ENCODE measurements at regions not wholly inside any gene's neighbourhood (a gene's known extent, or its start where the extent isn't known, plus 50 kb on each side); places are given as distances from the start of the nearest gene placed in this dataset.

DNA sequence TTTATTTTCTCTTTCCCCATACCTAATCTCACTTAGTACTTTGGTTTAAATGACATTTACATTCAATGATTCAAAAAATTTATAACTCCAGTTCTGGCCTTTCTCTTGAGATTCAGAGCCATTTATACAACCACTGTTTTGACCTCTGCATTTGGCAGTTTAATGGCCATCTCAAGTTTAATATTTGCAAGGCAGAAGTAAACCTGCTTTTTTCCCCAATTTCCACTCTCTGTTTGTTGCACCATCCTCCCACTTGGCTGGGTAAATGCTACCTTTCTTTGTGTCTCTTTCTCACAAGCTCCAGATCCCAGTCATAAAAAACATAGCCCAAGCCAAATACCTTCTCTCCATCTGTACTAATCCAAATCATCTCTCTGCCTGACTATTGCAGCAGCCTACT is 315.2 kb upstream of the MTPN start:
- no peak overlapping the region for H3K56ac ChIP-seq (replicated peaks; ENCODE audit: insufficient read length, low read depth, low read length)
- TF ChIP-seq GABPA (IDR thresholded peaks at IDR 0.05; ENCODE audit: borderline replicate concordance, insufficient read depth, low read length) (no peak), RAD21 (IDR thresholded peaks at IDR 0.05 in 1 of 2, conservative IDR thresholded peaks at IDR 0.05 in 1 of 2; ENCODE audit: low read depth in 2 of 2, low read length in 2 of 2) (no peak), CBX8 (IDR thresholded peaks at IDR 0.05; ENCODE audit: borderline replicate concordance, low read depth, low read length) (no peak), CBX5 (IDR thresholded peaks at IDR 0.05; ENCODE audit: low read depth, low read length) (no peak), RNF2 (IDR thresholded peaks at IDR 0.05; ENCODE audit: borderline replicate concordance, low read depth, low read length, missing control alignments, poor library complexity, severe bottlenecking) (no peak), KDM1A (IDR thresholded peaks at IDR 0.05; ENCODE audit: borderline replicate concordance, low read length) (no peak), ZNF274 (IDR thresholded peaks at IDR 0.05; ENCODE audit: borderline replicate concordance, extremely low read depth, low read length) (no peak), NRF1 (IDR thresholded peaks at IDR 0.05; ENCODE audit: low read depth, low read length) (no peak), HDAC2 (IDR thresholded peaks at IDR 0.05; ENCODE audit: borderline replicate concordance in 1 of 2, low read depth in 2 of 2, low read length in 2 of 2) (no peak)
- no peaks in the 10 kb centered on the region for H3K79me2 ChIP-seq (ENCODE audit: control insufficient read depth in 1 of 2, insufficient read depth in 2 of 2, low read length in 2 of 2)
- no peak overlapping the region for H3K27ac ChIP-seq (ENCODE audit: low read depth, low read length)
- no peak overlapping the region for H2BK20ac ChIP-seq (ENCODE audit: low read length)
- H4K5ac ChIP-seq (ENCODE audit: insufficient read length, low read depth, low read length), result no peak overlapping the region
- H2BK15ac ChIP-seq (ENCODE audit: low read length), result no peak overlapping the region
- no peak overlapping the region for H2BK12ac ChIP-seq (ENCODE audit: low read depth, low read length)
- H2BK120ac ChIP-seq (replicated peaks; ENCODE audit: low read depth, low read length), result no peak overlapping the region
- no peak overlapping the region for H3K18ac ChIP-seq (ENCODE audit: extremely low read depth, low read length)
- H3K4me3 ChIP-seq (ENCODE audit: extremely low read depth in 1 of 4, insufficient read depth in 2 of 4, low read depth in 3 of 4, low read length in 4 of 4), result no peak overlapping the region
- no peaks in the 10 kb centered on the region for H3K23me2 ChIP-seq (ENCODE audit: low read depth, low read length)
- no peak overlapping the region for H3K4ac ChIP-seq (replicated peaks; ENCODE audit: insufficient read length, low read depth, low read length)
- DNase-seq (ENCODE audit: low read depth in 1 of 2, low spot score in 2 of 2) (no peak), FAIRE-seq (no peak)
- no peak overlapping the region for H3K9ac ChIP-seq (replicated peaks in 1 of 4; ENCODE audit: extremely low read depth in 1 of 4, low read depth in 3 of 4, low read length in 3 of 4)
- H3K79me1 ChIP-seq (ENCODE audit: low read depth, low read length), result no peaks in the 10 kb centered on the region
- H4K91ac ChIP-seq (replicated peaks; ENCODE audit: insufficient read length, low read length), result no peak overlapping the region
- no peak overlapping the region for H3K4me2 ChIP-seq (ENCODE audit: insufficient read depth in 1 of 2, low read depth in 2 of 2, low read length in 2 of 2)
- no peaks in the 10 kb centered on the region for H3K4me1 ChIP-seq (replicated peaks in 1 of 4; ENCODE audit: control insufficient read depth in 3 of 4, insufficient read depth in 4 of 4, low read length in 3 of 4)
- H3K23ac ChIP-seq (ENCODE audit: insufficient read length), result no peak overlapping the region
- no peaks in the 10 kb centered on the region for H3K27me3 ChIP-seq (replicated peaks in 1 of 4; ENCODE audit: control insufficient read depth in 3 of 4, extremely low read depth in 1 of 4, insufficient read depth in 3 of 4, low read length in 3 of 4)
- H3K36me3 ChIP-seq (ENCODE audit: control insufficient read depth in 2 of 4, insufficient read depth in 4 of 4, low read length in 3 of 4), result no peaks in the 10 kb centered on the region
- CTCF ChIA-PET (ENCODE audit: partially characterized antibody), result no interaction called here
- no peak overlapping the region for H2AFZ ChIP-seq (ENCODE audit: low read length)
- no peak overlapping the region for H2BK5ac ChIP-seq (ENCODE audit: low read depth, low read length)
- H3K9me3 ChIP-seq (ENCODE audit: insufficient read depth in 2 of 2, low read depth in 1 of 2, low read length in 1 of 2), result no peaks in the 10 kb centered on the region
- H4K8ac ChIP-seq (ENCODE audit: extremely low read depth, insufficient read depth, low read length), result no peak overlapping the region
- H2AK5ac ChIP-seq (ENCODE audit: low read depth, low read length), result no peak overlapping the region
- POLR2A ChIA-PET (ENCODE audit: partially characterized antibody), result no interaction called here
- H4K20me1 ChIP-seq (replicated peaks in 1 of 2; ENCODE audit: control insufficient read depth in 1 of 2, insufficient read depth in 2 of 2, low read length in 2 of 2), result no peaks in the 10 kb centered on the region
- H3K14ac ChIP-seq (ENCODE audit: insufficient read length), result no peak overlapping the region
